SK-N-SH (cell line): ENCODE measurements at regions not wholly inside any gene's neighbourhood (a gene's known extent, or its start where the extent isn't known, plus 50 kb on each side); places are given as distances from the start of the nearest gene placed in this dataset.

Experiments
- EZH2phosphoT487 ChIP-seq: fragments of 200-600 bp; sonication (generic); IDR thresholded peaks from 2 replicates; pipeline ENCODE4 v1.6.1; 2017; ENCODE audit warnings: low read depth, mixed run types, mild to moderate bottlenecking, antibody characterized with exemption, moderate library complexity, borderline replicate concordance
- FOSL2 ChIP-seq: IDR thresholded peaks from 2 replicates; pipeline ENCODE4 v1.4.0; 2012; ENCODE audit warnings: low read depth, mild to moderate bottlenecking, moderate library complexity, borderline replicate concordance
- TF ChIP-seq, protein P1 (sequence below): fragments of 200-600 bp; sonication (generic); IDR thresholded peaks from 2 replicates; pipeline ENCODE4 v1.6.1; 2017; ENCODE audit warnings: antibody characterized with exemption, mild to moderate bottlenecking, moderate library complexity

DNA sequence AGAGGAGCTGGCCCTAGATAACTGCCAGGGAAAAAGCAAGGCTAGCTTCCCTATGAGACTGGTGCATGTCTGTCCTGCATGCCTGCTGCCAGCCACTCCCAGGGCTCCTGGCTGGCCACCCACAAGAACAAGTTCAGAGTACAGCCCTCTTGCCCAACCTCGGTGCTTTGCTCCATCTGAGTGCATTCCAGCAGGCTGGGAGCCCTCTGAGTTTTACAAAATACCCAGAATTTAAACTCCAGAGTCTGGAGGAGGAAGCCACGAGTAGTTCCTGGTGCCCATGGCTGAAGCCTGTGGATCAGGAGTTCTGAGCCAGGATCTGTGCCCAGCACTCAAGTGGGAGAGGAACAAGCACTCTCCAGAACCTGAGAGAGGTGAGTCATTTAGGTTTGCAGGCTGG, 111.6 kb downstream of the MAGEE2 start:
- TF ChIP-seq, protein P1, sequence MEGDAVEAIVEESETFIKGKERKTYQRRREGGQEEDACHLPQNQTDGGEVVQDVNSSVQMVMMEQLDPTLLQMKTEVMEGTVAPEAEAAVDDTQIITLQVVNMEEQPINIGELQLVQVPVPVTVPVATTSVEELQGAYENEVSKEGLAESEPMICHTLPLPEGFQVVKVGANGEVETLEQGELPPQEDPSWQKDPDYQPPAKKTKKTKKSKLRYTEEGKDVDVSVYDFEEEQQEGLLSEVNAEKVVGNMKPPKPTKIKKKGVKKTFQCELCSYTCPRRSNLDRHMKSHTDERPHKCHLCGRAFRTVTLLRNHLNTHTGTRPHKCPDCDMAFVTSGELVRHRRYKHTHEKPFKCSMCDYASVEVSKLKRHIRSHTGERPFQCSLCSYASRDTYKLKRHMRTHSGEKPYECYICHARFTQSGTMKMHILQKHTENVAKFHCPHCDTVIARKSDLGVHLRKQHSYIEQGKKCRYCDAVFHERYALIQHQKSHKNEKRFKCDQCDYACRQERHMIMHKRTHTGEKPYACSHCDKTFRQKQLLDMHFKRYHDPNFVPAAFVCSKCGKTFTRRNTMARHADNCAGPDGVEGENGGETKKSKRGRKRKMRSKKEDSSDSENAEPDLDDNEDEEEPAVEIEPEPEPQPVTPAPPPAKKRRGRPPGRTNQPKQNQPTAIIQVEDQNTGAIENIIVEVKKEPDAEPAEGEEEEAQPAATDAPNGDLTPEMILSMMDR, result no peak
- no peak for TF ChIP-seq FOSL2
- TF ChIP-seq EZH2phosphoT487, result no peak
